Neuronal stem cell (in vitro differentiated cells): ENCODE measurements at regions not wholly inside any gene's neighbourhood (a gene's known extent, or its start where the extent isn't known, plus 50 kb on each side); places are given as distances from the start of the nearest gene placed in this dataset.

Experiments used
- DNase-seq: peaks from one replicate; pipeline ENCODE4 v3.0.0-alpha.2; 2013; ENCODE audit warnings: low spot score
- H2AFZ ChIP-seq: one replicate; pipeline ENCODE4 v1.6.1; 2013; ENCODE audit warnings: mild to moderate bottlenecking, low read length, inconsistent platforms
- H2AK5ac ChIP-seq: 2 replicates; pipeline ENCODE4 v1.6.1; 2013; ENCODE audit warnings: low read depth, mild to moderate bottlenecking, inconsistent platforms, low read length, moderate library complexity, mixed read lengths
- H2BK120ac ChIP-seq: 2 replicates; pipeline ENCODE4 v1.6.1; 2013; ENCODE audit warnings: low read depth, mild to moderate bottlenecking, inconsistent platforms, low read length, moderate library complexity, mixed read lengths
- H2BK12ac ChIP-seq: one replicate; pipeline ENCODE4 v1.6.1; 2013; ENCODE audit warnings: low read length, inconsistent platforms
- H2BK15ac ChIP-seq: 2 replicates; pipeline ENCODE4 v1.6.1; 2013; ENCODE audit warnings: mild to moderate bottlenecking, low read length, inconsistent platforms, mixed read lengths
- H2BK5ac ChIP-seq: one replicate; pipeline ENCODE4 v1.6.1; 2013; ENCODE audit warnings: inconsistent platforms, mild to moderate bottlenecking, low read length, moderate library complexity
- H3K14ac ChIP-seq: one replicate; pipeline ENCODE4 v1.6.1; 2013; ENCODE audit warnings: low read length, inconsistent platforms
- H3K18ac ChIP-seq: 2 replicates; pipeline ENCODE4 v1.6.1; 2013; ENCODE audit warnings: low read length, inconsistent platforms
- H3K23ac ChIP-seq: 2 replicates; pipeline ENCODE4 v1.6.1; 2013; ENCODE audit warnings: low read depth, mild to moderate bottlenecking, mixed read lengths, low read length, inconsistent platforms; ENCODE audit not compliant: poor library complexity
- H3K27ac ChIP-seq: replicated peaks from 3 replicates; pipeline ENCODE4 v1.5.1; 2013; ENCODE audit warnings: low read length, inconsistent platforms
- H3K27me3 ChIP-seq, 3 experiments: 2 replicates each; pipeline ENCODE4 v1.6.1; 2013; ENCODE audit warnings: low read length in 3 of 3, mild to moderate bottlenecking in 2 of 3, inconsistent platforms in 1 of 3, low read depth in 1 of 3, mixed read lengths in 1 of 3, moderate library complexity in 1 of 3; ENCODE audit not compliant: control insufficient read depth in 3 of 3, insufficient read depth in 3 of 3
- H3K36me3 ChIP-seq, 2 donors: replicated peaks in 1 of 2; 2 replicates each; pipeline ENCODE4 v1.6.1; 2013; ENCODE audit warnings: low read length in 2 of 2; ENCODE audit not compliant: control insufficient read depth in 2 of 2, insufficient read depth in 2 of 2
- H3K4ac ChIP-seq: 2 replicates; pipeline ENCODE4 v1.6.1; 2013; ENCODE audit warnings: inconsistent platforms, mild to moderate bottlenecking, low read length, moderate library complexity
- H3K4me1 ChIP-seq, 2 donors: 1 replicate in 1 of 2; 2 replicates in 1 of 2; pipeline ENCODE4 v1.6.1; 2013; ENCODE audit warnings: low read length in 2 of 2, low read depth in 1 of 2; ENCODE audit not compliant: control insufficient read depth in 2 of 2, insufficient read depth in 1 of 2
- H3K4me2 ChIP-seq: one replicate; pipeline ENCODE4 v1.6.1; 2013; ENCODE audit warnings: mild to moderate bottlenecking, low read length, inconsistent platforms; ENCODE audit not compliant: insufficient read depth, poor library complexity, severe bottlenecking
- H3K4me3 ChIP-seq, 2 donors: 2 replicates each; pipeline ENCODE4 v1.5.1; 2013; ENCODE audit warnings: low read length in 2 of 2, mild to moderate bottlenecking in 2 of 2, inconsistent platforms in 1 of 2, moderate library complexity in 1 of 2
- H3K79me1 ChIP-seq: one replicate; pipeline ENCODE4 v1.6.1; 2013; ENCODE audit warnings: low read depth, mild to moderate bottlenecking, inconsistent platforms, low read length, moderate library complexity
- H3K9ac ChIP-seq: one replicate; pipeline ENCODE4 v1.6.1; 2013; ENCODE audit warnings: mild to moderate bottlenecking, low read depth, low read length, inconsistent platforms; ENCODE audit not compliant: poor library complexity
- H3K9me3 ChIP-seq, 2 donors: replicated peaks in 1 of 2; 2 replicates each; pipeline versions ENCODE3 to v1.6.1; 2013; ENCODE audit warnings: low read length in 2 of 2, mild to moderate bottlenecking in 2 of 2, inconsistent platforms in 1 of 2, low read depth in 1 of 2, mixed read lengths in 1 of 2, moderate library complexity in 1 of 2; ENCODE audit not compliant: control insufficient read depth in 2 of 2, insufficient read depth in 1 of 2
- H4K8ac ChIP-seq: one replicate; pipeline ENCODE4 v1.6.1; 2013; ENCODE audit warnings: low read depth, mild to moderate bottlenecking, inconsistent platforms, low read length, moderate library complexity
- H4K91ac ChIP-seq: one replicate; pipeline ENCODE4 v1.6.1; 2013; ENCODE audit warnings: low read length, low read depth, mild to moderate bottlenecking, inconsistent platforms; ENCODE audit not compliant: poor library complexity
- WGBS, 2 donors: extraction: QIAGEN DNeasy Blood & Tissue Kit; methylation state at CpG; one replicate each; pipeline ENCODE4 v1.1.7; 2013; ENCODE audit warnings: missing lambda C conversion rate in 2 of 2, mixed read lengths in 1 of 2; ENCODE audit not compliant: insufficient read length in 2 of 2, insufficient replicate concordance in 1 of 2; ENCODE audit errors: extremely low coverage in 2 of 2; 5-methylcytosine and 5-hydroxymethylcytosine counted together

- no peaks in the 10 kb centered on the region for H3K36me3 ChIP-seq
- H2BK12ac ChIP-seq = no peak overlapping the region
- no peak overlapping the region for H4K8ac ChIP-seq
- no CpG with 5 or more reads among the region's 7 CpGs for WGBS, 2 donors
- no peaks in the 10 kb centered on the region for H3K79me1 ChIP-seq
- H3K4me3 ChIP-seq = no peak overlapping the region
- H3K9ac ChIP-seq = no peak overlapping the region
- H3K4ac ChIP-seq = no peak overlapping the region
- H2BK120ac ChIP-seq = no peak overlapping the region
- H3K27ac ChIP-seq = no peak overlapping the region
- no peak overlapping the region for H3K14ac ChIP-seq
- no peak overlapping the region for H3K18ac ChIP-seq
- DNase-seq = no peak
- H3K27me3 ChIP-seq = no peaks in the 10 kb centered on the region
- H2AFZ ChIP-seq = no peak overlapping the region
- H3K4me1 ChIP-seq = no peaks in the 10 kb centered on the region
- no peak overlapping the region for H3K23ac ChIP-seq
- H2BK5ac ChIP-seq = no peak overlapping the region
- H3K4me2 ChIP-seq = no peak overlapping the region
- H3K9me3 ChIP-seq = peaks cover 6 to 7% of the 10 kb centered on the region in 2 donors
- no peak overlapping the region for H2AK5ac ChIP-seq
- no peak overlapping the region for H2BK15ac ChIP-seq
- H4K91ac ChIP-seq = no peak overlapping the region
These were observed 129.1 kb upstream of the SPRY4 start for GRCh38 chr5:142453932-142454331.

- no peak overlapping the region for H2BK15ac ChIP-seq
- H2BK12ac ChIP-seq = no peak overlapping the region
- H3K9ac ChIP-seq = no peak overlapping the region
- H3K4me1 ChIP-seq = peaks cover 0 to 9% of the 10 kb centered on the region in 2 donors
- no peaks in the 10 kb centered on the region for H3K36me3 ChIP-seq
- H4K8ac ChIP-seq = no peak overlapping the region
- no peak for DNase-seq
- H3K23ac ChIP-seq = no peak overlapping the region
- no peak overlapping the region for H3K27ac ChIP-seq
- no peak overlapping the region for H3K4me2 ChIP-seq
- no peak overlapping the region for H3K4me3 ChIP-seq
- no peak overlapping the region for H2AFZ ChIP-seq
- no peak overlapping the region for H4K91ac ChIP-seq
- H2AK5ac ChIP-seq = no peak overlapping the region
- H3K27me3 ChIP-seq = no peaks in the 10 kb centered on the region
- peaks cover 3 to 11% of the 10 kb centered on the region in 2 donors for H3K9me3 ChIP-seq
- H3K4ac ChIP-seq = no peak overlapping the region
- no peak overlapping the region for H2BK120ac ChIP-seq
- H3K18ac ChIP-seq = no peak overlapping the region
- H3K79me1 ChIP-seq = no peaks in the 10 kb centered on the region
- no peak overlapping the region for H3K14ac ChIP-seq
- no peak overlapping the region for H2BK5ac ChIP-seq
These were observed 125.6 kb upstream of the SPRY4 start for GRCh38 chr5:142450419-142450818.

DNA sequence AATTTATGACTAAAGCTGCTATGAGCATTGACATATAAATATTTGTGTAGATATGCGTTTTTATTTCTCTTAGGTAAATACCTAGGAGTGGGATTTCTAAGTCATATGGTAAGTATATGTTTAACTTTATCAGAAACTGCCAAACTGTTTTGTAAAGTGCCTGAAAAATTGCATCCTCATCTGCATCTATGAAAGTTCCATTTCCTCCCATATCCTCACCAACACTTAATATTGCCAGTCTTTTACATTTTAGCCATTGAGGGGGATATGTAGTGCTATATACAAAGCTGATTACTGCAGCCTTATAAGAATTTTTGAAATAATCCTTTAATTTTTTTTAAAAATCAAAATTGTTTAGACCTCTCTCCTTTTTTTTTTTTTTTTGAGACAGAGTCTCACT is 123.1 kb upstream of the SPRY4 start:
- Histone ChIP-seq H3K4me2 (no peak overlapping the region), H2BK15ac (no peak overlapping the region), H4K91ac (no peak overlapping the region), H3K79me1 (no peaks in the 10 kb centered on the region), H2AK5ac (no peak overlapping the region), H2BK12ac (no peak overlapping the region), H2BK5ac (no peak overlapping the region), H3K18ac (no peak overlapping the region), H3K4me3 (no peak overlapping the region), H3K4ac (no peak overlapping the region), H3K36me3 (no peaks in the 10 kb centered on the region), H3K27me3 (no peaks in the 10 kb centered on the region), H2AFZ (no peak overlapping the region), H3K23ac (no peak overlapping the region), H3K14ac (no peak overlapping the region), H3K9ac (no peak overlapping the region), H3K9me3 (peaks cover 3 to 11% of the 10 kb centered on the region in 2 donors), H4K8ac (no peak overlapping the region), H2BK120ac (no peak overlapping the region), H3K27ac (no peak overlapping the region), H3K4me1 (peaks cover 0 to 9% of the 10 kb centered on the region in 2 donors)
- DNase-seq = no peak
- WGBS, 2 donors = no CpG with 5 or more reads among the region's 1 CpG

DNA sequence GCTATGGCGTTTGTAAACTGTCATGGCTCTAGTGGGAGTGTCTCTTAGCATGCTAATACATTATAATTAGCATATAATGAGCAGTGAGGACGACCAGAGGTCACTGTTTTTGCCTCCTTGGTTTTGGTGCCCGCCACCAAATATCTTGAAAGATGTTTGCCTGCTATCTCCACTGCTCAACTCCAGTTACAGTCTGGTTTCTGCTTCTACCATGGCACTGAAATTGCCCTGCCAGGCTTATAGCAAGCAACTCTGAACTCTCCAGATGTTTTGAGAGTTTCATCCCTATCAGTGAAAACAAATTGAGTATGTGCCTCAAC is 122.1 kb upstream of the SPRY4 start:
- no peak overlapping the region for H3K27ac ChIP-seq
- DNase-seq = no peak

More for the DNA sequence above, 122.1 kb upstream of the SPRY4 start:
- no peak overlapping the region for H2BK5ac ChIP-seq
- H3K4ac ChIP-seq = no peak overlapping the region
- H2BK15ac ChIP-seq = no peak overlapping the region
- peaks cover 0 to 12% of the 10 kb centered on the region in 2 donors for H3K4me1 ChIP-seq
- no peak overlapping the region for H2BK12ac ChIP-seq
- no peak overlapping the region for H4K91ac ChIP-seq
- H3K27me3 ChIP-seq = no peaks in the 10 kb centered on the region
- no peak overlapping the region for H3K4me2 ChIP-seq
- no peak overlapping the region for H2BK120ac ChIP-seq
- no CpG with 5 or more reads among the region's 3 CpGs for WGBS, 2 donors
- H3K36me3 ChIP-seq = no peaks in the 10 kb centered on the region
- no peak overlapping the region for H3K18ac ChIP-seq
- peaks cover 3 to 11% of the 10 kb centered on the region in 2 donors for H3K9me3 ChIP-seq
- H2AK5ac ChIP-seq = no peak overlapping the region
- H3K9ac ChIP-seq = no peak overlapping the region
- peak overlapping the region; percentile 28 for H2AFZ ChIP-seq
- no peak overlapping the region for H4K8ac ChIP-seq
- H3K14ac ChIP-seq = no peak overlapping the region
- no peak overlapping the region for H3K23ac ChIP-seq
- no peak overlapping the region for H3K4me3 ChIP-seq
- H3K79me1 ChIP-seq = no peaks in the 10 kb centered on the region
